H9 (cell line): ENCODE measurements at regions not wholly inside any gene's neighbourhood (a gene's known extent, or its start where the extent isn't known, plus 50 kb on each side); places are given as distances from the start of the nearest gene placed in this dataset.

ENCODE experiments used
- DNase-seq: peaks from one replicate; pipeline ENCODE4 v3.0.0-alpha.2; 2017
- H2AFZ ChIP-seq: one replicate; pipeline ENCODE4 v1.6.1; 2013; ENCODE audit warnings: mild to moderate bottlenecking, low read length, control low read depth, moderate library complexity
- H2AK5ac ChIP-seq: 2 replicates; pipeline ENCODE4 v1.6.1; 2013; ENCODE audit warnings: low read length, control low read depth, mixed read lengths; ENCODE audit not compliant: insufficient read length
- H2BK120ac ChIP-seq: one replicate; pipeline ENCODE4 v1.6.1; 2013; ENCODE audit warnings: low read depth, mild to moderate bottlenecking, low read length, control low read depth, inconsistent platforms; ENCODE audit not compliant: poor library complexity, severe bottlenecking
- H2BK12ac ChIP-seq: 2 replicates; pipeline ENCODE4 v1.6.1; 2013; ENCODE audit warnings: low read length, control low read depth, mixed read lengths, low read depth; ENCODE audit not compliant: insufficient read length
- H2BK15ac ChIP-seq: 2 replicates; pipeline ENCODE4 v1.6.1; 2013; ENCODE audit warnings: low read depth, low read length, control low read depth
- H2BK20ac ChIP-seq: one replicate; pipeline ENCODE4 v1.6.1; 2013; ENCODE audit warnings: low read depth, mild to moderate bottlenecking, low read length, control low read depth, inconsistent platforms; ENCODE audit not compliant: poor library complexity, severe bottlenecking
- H2BK5ac ChIP-seq: 2 replicates; pipeline ENCODE4 v1.6.1; 2013; ENCODE audit warnings: low read length, control low read depth, mixed read lengths; ENCODE audit not compliant: insufficient read length
- H3K14ac ChIP-seq: 2 replicates; pipeline ENCODE4 v1.6.1; 2013; ENCODE audit warnings: low read length, control low read depth; ENCODE audit not compliant: insufficient read depth
- H3K18ac ChIP-seq: 2 replicates; pipeline ENCODE4 v1.6.1; 2013; ENCODE audit warnings: low read depth, mild to moderate bottlenecking, mixed read lengths, low read length, control low read depth; ENCODE audit not compliant: insufficient read length
- H3K23ac ChIP-seq: 2 replicates; pipeline ENCODE4 v1.6.1; 2013; ENCODE audit warnings: low read length, control low read depth, mixed read lengths, low read depth; ENCODE audit not compliant: insufficient read length
- H3K23me2 ChIP-seq: 2 replicates; pipeline ENCODE4 v1.6.1; 2013; ENCODE audit warnings: low read depth, mild to moderate bottlenecking, mixed read lengths, low read length, control low read depth; ENCODE audit not compliant: insufficient read length, poor library complexity, severe bottlenecking
- H3K27ac ChIP-seq: 2 replicates; pipeline ENCODE4 v1.5.1; 2013; ENCODE audit warnings: low read length, control low read depth, mixed read lengths, low read depth; ENCODE audit not compliant: insufficient read length
- H3K27me3 ChIP-seq: 2 replicates; pipeline ENCODE4 v1.6.1; 2013; ENCODE audit warnings: low read length, control low read depth, inconsistent platforms; ENCODE audit not compliant: insufficient read depth
- H3K4ac ChIP-seq: 2 replicates; pipeline ENCODE4 v1.6.1; 2013; ENCODE audit warnings: low read depth, mild to moderate bottlenecking, control low read depth, inconsistent platforms, low read length, moderate library complexity
- H3K4me1 ChIP-seq: 2 replicates; pipeline ENCODE4 v1.6.1; 2013; ENCODE audit warnings: low read length, control low read depth, inconsistent platforms; ENCODE audit not compliant: insufficient read depth
- H3K4me2 ChIP-seq: 2 replicates; pipeline ENCODE4 v1.6.1; 2013; ENCODE audit warnings: low read length, control low read depth, mixed read lengths; ENCODE audit not compliant: insufficient read length, insufficient read depth
- H3K56ac ChIP-seq: 2 replicates; pipeline ENCODE4 v1.6.1; 2013; ENCODE audit warnings: low read depth, mild to moderate bottlenecking, mixed read lengths, low read length, control low read depth; ENCODE audit not compliant: insufficient read length
- H3K79me1 ChIP-seq: 2 replicates; pipeline ENCODE4 v1.6.1; 2013; ENCODE audit warnings: low read depth, mild to moderate bottlenecking, moderate library complexity, low read length, control low read depth, inconsistent platforms; ENCODE audit not compliant: insufficient read depth, poor library complexity, severe bottlenecking
- H3K79me2 ChIP-seq: 2 replicates; pipeline ENCODE4 v1.6.1; 2013; ENCODE audit warnings: low read length, control low read depth, inconsistent platforms; ENCODE audit not compliant: insufficient read depth
- H3K9ac ChIP-seq: 2 replicates; pipeline ENCODE4 v1.6.1; 2013; ENCODE audit warnings: low read length, control low read depth, mixed read lengths; ENCODE audit not compliant: insufficient read length; ENCODE audit errors: extremely low read depth
- H3K9me3 ChIP-seq: one replicate; pipeline ENCODE4 v1.6.1; 2013; ENCODE audit warnings: low read depth, low read length, inconsistent platforms; ENCODE audit not compliant: control insufficient read depth
- H3T11ph ChIP-seq: one replicate; pipeline ENCODE4 v1.6.1; 2013; ENCODE audit warnings: mild to moderate bottlenecking, low read length, control low read depth, inconsistent platforms
- H4K20me1 ChIP-seq: one replicate; pipeline ENCODE4 v1.6.1; 2013; ENCODE audit not compliant: control insufficient read depth, insufficient read length, insufficient read depth
- H4K5ac ChIP-seq: 2 replicates; pipeline ENCODE4 v1.6.1; 2013; ENCODE audit warnings: low read depth, mild to moderate bottlenecking, mixed read lengths, low read length, control low read depth; ENCODE audit not compliant: insufficient read length
- H4K8ac ChIP-seq: replicated peaks from 2 replicates; pipeline ENCODE4 v1.6.1; 2013; ENCODE audit warnings: low read length, control low read depth, mixed read lengths, low read depth; ENCODE audit not compliant: insufficient read length
- H4K91ac ChIP-seq: 2 replicates; pipeline ENCODE4 v1.6.1; 2013; ENCODE audit warnings: low read depth, mild to moderate bottlenecking, moderate library complexity, mixed read lengths, low read length, control low read depth; ENCODE audit not compliant: insufficient read length
- H3K27ac Mint-ChIP-seq, 3 experiments: 2 replicates in 2 of 3; 3 replicates in 1 of 3; pipeline ENCODE4 v1.8.0; 2020 to 2021; ENCODE audit warnings: mixed read lengths in 3 of 3, mild to moderate bottlenecking in 1 of 3, moderate library complexity in 1 of 3
- H3K27me3 Mint-ChIP-seq: 2 replicates; pipeline ENCODE4 v1.8.0; 2021; ENCODE audit warnings: low read depth, mild to moderate bottlenecking, moderate library complexity, mixed read lengths
- H3K36me3 Mint-ChIP-seq, 3 experiments: 2 replicates in 2 of 3; 3 replicates in 1 of 3; pipeline ENCODE4 v1.8.0; 2020 to 2021; ENCODE audit warnings: low read depth in 3 of 3, mixed read lengths in 3 of 3; ENCODE audit not compliant: insufficient read depth in 1 of 3
- H3K4me1 Mint-ChIP-seq, 2 experiments: 2 replicates each; pipeline ENCODE4 v1.8.0; 2020; ENCODE audit warnings: mixed read lengths in 2 of 2
- H3K4me3 Mint-ChIP-seq, 2 experiments: 2 replicates in 1 of 2; 3 replicates in 1 of 2; pipeline ENCODE4 v1.8.0; 2020 to 2021; ENCODE audit warnings: mild to moderate bottlenecking in 2 of 2, mixed read lengths in 2 of 2, moderate library complexity in 1 of 2
- H3K9me3 Mint-ChIP-seq, 2 experiments: 2 replicates in 1 of 2; 3 replicates in 1 of 2; pipeline ENCODE4 v1.8.0; 2020; ENCODE audit warnings: mild to moderate bottlenecking in 2 of 2, mixed read lengths in 2 of 2, moderate library complexity in 1 of 2
- WGBS: extraction: QIAGEN DNeasy Blood & Tissue Kit; methylation state at CpG from one replicate; pipeline ENCODE4 v1.1.7; 2013; ENCODE audit warnings: missing lambda C conversion rate, low lambda C conversion rate, mixed read lengths; ENCODE audit not compliant: insufficient read length; ENCODE audit errors: extremely low coverage; 5-methylcytosine and 5-hydroxymethylcytosine counted together
- TF ChIP-seq, protein P1 (sequence below): fragments of 200-600 bp; sonication (generic); conservative IDR thresholded peaks from 3 replicates; pipeline ENCODE4 v1.8.0; 2021; ENCODE audit warnings: antibody characterized with exemption, mild to moderate bottlenecking

DNA sequence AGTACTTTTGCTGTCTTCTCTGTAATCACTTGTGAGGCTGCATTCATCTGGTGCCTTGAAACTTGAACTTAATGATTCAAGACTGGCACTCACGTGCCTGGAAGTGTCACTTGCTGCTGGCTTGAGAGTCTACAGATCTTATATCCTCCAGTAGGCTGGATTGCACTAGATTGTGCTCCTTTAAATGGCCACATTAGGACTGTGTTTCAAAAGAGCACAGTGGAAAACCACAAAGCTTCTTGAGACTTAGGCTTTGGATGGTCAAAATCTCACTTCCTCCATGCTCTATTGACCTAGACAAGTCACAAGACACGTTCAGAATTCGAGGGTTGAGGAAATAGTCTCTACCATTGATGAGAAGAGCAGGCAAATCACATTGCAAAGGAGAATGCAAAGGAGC is 1278.8 kb upstream of the MIR17HG start:
- H3K9ac ChIP-seq, result no peak overlapping the region
- no peak overlapping the region for H2BK20ac ChIP-seq
- H2BK5ac ChIP-seq, result no peak overlapping the region
- no peak overlapping the region for H4K5ac ChIP-seq
- no peaks in the 10 kb centered on the region for H3K4me1 ChIP-seq
- H3K27me3 ChIP-seq, result no peaks in the 10 kb centered on the region
- H3K23ac ChIP-seq, result no peak overlapping the region
- no peak overlapping the region for H3K27ac ChIP-seq
- no peaks in the 10 kb centered on the region for H3K23me2 ChIP-seq
- no peak overlapping the region for H3K4ac ChIP-seq
- Mint-ChIP-seq H3K27me3 (no peaks in the 10 kb centered on the region), H3K4me1 (no peaks in the 10 kb centered on the region), H3K27ac (no peak overlapping the region; a peak in 1 of 7 replicates), H3K9me3 (peaks cover 4 to 5% of the 10 kb centered on the region in 2 experiments; a peak in 3 of 5 replicates), H3K36me3 (peaks cover 0 to 6% (median 4%) of the 10 kb centered on the region in 3 experiments; a peak in 4 of 7 replicates), H3K4me3 (no peak overlapping the region)
- no peak overlapping the region for H3K14ac ChIP-seq
- H2BK12ac ChIP-seq, result no peak overlapping the region
- no peak overlapping the region for H2AFZ ChIP-seq
- no peaks in the 10 kb centered on the region for H3K79me2 ChIP-seq
- H4K20me1 ChIP-seq, result no peaks in the 10 kb centered on the region
- no peak overlapping the region for H4K8ac ChIP-seq
- no peak overlapping the region for H2BK120ac ChIP-seq
- H2AK5ac ChIP-seq, result no peak overlapping the region
- H3K79me1 ChIP-seq, result no peaks in the 10 kb centered on the region
- H2BK15ac ChIP-seq, result no peak overlapping the region
- no peak overlapping the region for H3K56ac ChIP-seq
- H3K18ac ChIP-seq, result no peak overlapping the region
- TF ChIP-seq, protein P1, sequence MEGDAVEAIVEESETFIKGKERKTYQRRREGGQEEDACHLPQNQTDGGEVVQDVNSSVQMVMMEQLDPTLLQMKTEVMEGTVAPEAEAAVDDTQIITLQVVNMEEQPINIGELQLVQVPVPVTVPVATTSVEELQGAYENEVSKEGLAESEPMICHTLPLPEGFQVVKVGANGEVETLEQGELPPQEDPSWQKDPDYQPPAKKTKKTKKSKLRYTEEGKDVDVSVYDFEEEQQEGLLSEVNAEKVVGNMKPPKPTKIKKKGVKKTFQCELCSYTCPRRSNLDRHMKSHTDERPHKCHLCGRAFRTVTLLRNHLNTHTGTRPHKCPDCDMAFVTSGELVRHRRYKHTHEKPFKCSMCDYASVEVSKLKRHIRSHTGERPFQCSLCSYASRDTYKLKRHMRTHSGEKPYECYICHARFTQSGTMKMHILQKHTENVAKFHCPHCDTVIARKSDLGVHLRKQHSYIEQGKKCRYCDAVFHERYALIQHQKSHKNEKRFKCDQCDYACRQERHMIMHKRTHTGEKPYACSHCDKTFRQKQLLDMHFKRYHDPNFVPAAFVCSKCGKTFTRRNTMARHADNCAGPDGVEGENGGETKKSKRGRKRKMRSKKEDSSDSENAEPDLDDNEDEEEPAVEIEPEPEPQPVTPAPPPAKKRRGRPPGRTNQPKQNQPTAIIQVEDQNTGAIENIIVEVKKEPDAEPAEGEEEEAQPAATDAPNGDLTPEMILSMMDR, result no peak
- WGBS, result no CpG with 5 or more reads among the region's 3 CpGs
- no peaks in the 10 kb centered on the region for H3K9me3 ChIP-seq
- H3T11ph ChIP-seq, result no peak overlapping the region
- no peak overlapping the region for H4K91ac ChIP-seq
- DNase-seq, result no peak
- H3K4me2 ChIP-seq, result no peak overlapping the region
